ENCODE measurements at regions not wholly inside any gene's neighbourhood (a gene's known extent, or its start where the extent isn't known, plus 50 kb on each side); places are given as distances from the start of the nearest gene placed in this dataset.
"Not testable (repeated sequence)": the region's sequence is repeated elsewhere in the genome, so short reads cannot be mapped to it uniquely, and the experiment has no call there.

- no peaks in the 10 kb centered on the region for H3K9me3 ChIP-seq
- no peaks in the 10 kb centered on the region for H3K4me1 ChIP-seq
- WGBS, 2 donors, result 87 to 89% methylated on average over 23 to 29 of the region's 29 CpGs
- H3K36me3 ChIP-seq (ENCODE audit: low read depth, missing control alignments), result no peaks in the 10 kb centered on the region
- no peaks in the 10 kb centered on the region for H3K27me3 ChIP-seq
- intact Hi-C loops (cut with DNase I; ENCODE audit: low total_unique reads), result no loop called here
- no peak overlapping the region for H3K4me3 ChIP-seq
- DNase-seq, result peak; percentile 9
- H3K27ac ChIP-seq, result no peak overlapping the region
- TF ChIP-seq POLR2A (IDR thresholded peaks at IDR 0.05) (no peak), CTCF (IDR thresholded peaks at IDR 0.05) (no peak)
Measured at GRCh38 chr2:239869272-239870155, 155.6 kb downstream of the NDUFA10 start.

- Histone ChIP-seq H3K36me3 (ENCODE audit: low read depth, missing control alignments) (no peaks in the 10 kb centered on the region), H3K4me1 (no peaks in the 10 kb centered on the region), H3K9me3 (no peaks in the 10 kb centered on the region), H3K27ac (no peak overlapping the region), H3K27me3 (no peaks in the 10 kb centered on the region), H3K4me3 (no peak overlapping the region)
- no peak for DNase-seq
- 83 to 85% methylated on average over 4 of the region's 4 CpGs for WGBS, 2 donors
- intact Hi-C loops (cut with DNase I; ENCODE audit: low total_unique reads), result no loop called here
- TF ChIP-seq POLR2A (IDR thresholded peaks at IDR 0.05) (no peak), CTCF (IDR thresholded peaks at IDR 0.05) (no peak)
Measured at GRCh38 chr2:239868556-239869181, 156.5 kb downstream of the NDUFA10 start.

- H3K4me1 ChIP-seq, result no peaks in the 10 kb centered on the region
- TF ChIP-seq CTCF (IDR thresholded peaks at IDR 0.05) (no peak), POLR2A (IDR thresholded peaks at IDR 0.05) (no peak)
- no peaks in the 10 kb centered on the region for H3K36me3 ChIP-seq (ENCODE audit: low read depth, missing control alignments)
- no peak overlapping the region for H3K4me3 ChIP-seq
- no peaks in the 10 kb centered on the region for H3K27me3 ChIP-seq
- H3K27ac ChIP-seq, result no peak overlapping the region
- 74 to 82% methylated on average over 3 of the region's 3 CpGs for WGBS, 2 donors
- H3K9me3 ChIP-seq, result no peaks in the 10 kb centered on the region
- no peak for DNase-seq
- intact Hi-C loops (cut with DNase I; ENCODE audit: low total_unique reads), result no loop called here
Measured at GRCh38 chr2:239866778-239867177, 158.4 kb downstream of the NDUFA10 start.

GRCh38 chr2:239866350-239866749, 158.8 kb downstream of the NDUFA10 start:
- intact Hi-C loops (cut with DNase I; ENCODE audit: low total_unique reads), result no loop called here
- no peaks in the 10 kb centered on the region for H3K36me3 ChIP-seq (ENCODE audit: low read depth, missing control alignments)
- DNase-seq, result no peak
- 75 to 82% methylated on average over 1 of the region's 1 CpG for whole genome bisulfite sequencing, 2 donors
- H3K4me3 ChIP-seq, result no peak overlapping the region
- no peaks in the 10 kb centered on the region for H3K9me3 ChIP-seq
- no peak overlapping the region for H3K27ac ChIP-seq
- H3K27me3 ChIP-seq, result no peaks in the 10 kb centered on the region
- TF ChIP-seq CTCF (IDR thresholded peaks at IDR 0.05) (no peak), POLR2A (IDR thresholded peaks at IDR 0.05) (no peak)
- H3K4me1 ChIP-seq, result no peaks in the 10 kb centered on the region

GRCh38 chr2:239865856-239866255, 159.3 kb downstream of the NDUFA10 start:
- H3K4me3 ChIP-seq; H3K36me3 ChIP-seq (ENCODE audit: low read depth, missing control alignments); DNase-seq; H3K4me1 ChIP-seq; H3K9me3 ChIP-seq; H3K27ac ChIP-seq; intact Hi-C loops (cut with DNase I; ENCODE audit: low total_unique reads); H3K27me3 ChIP-seq: not testable (repeated sequence)
- 67 to 75% methylated on average over 5 of the region's 5 CpGs for WGBS, 2 donors

Data from testis (tissue), 2 donors.